CD14-positive monocyte (primary cell): ENCODE measurements at regions not wholly inside any gene's neighbourhood (a gene's known extent, or its start where the extent isn't known, plus 50 kb on each side); places are given as distances from the start of the nearest gene placed in this dataset.

Experiments used
- DNase-seq, 3 donors: peaks; one replicate each; pipeline ENCODE4 v3.0.0-alpha.2; 2011 to 2022
- H2AFZ ChIP-seq: 2 replicates; pipeline ENCODE4 v1.6.0; 2012; ENCODE audit warnings: mild to moderate bottlenecking, low read depth, low read length, inconsistent platforms; ENCODE audit not compliant: insufficient read depth, poor library complexity, severe bottlenecking
- H3K27ac ChIP-seq, 2 donors: 1 replicate in 1 of 2; 2 replicates in 1 of 2; pipeline ENCODE4 v1.5.1; 2012 to 2013; ENCODE audit warnings: low read length in 2 of 2, control low read depth in 1 of 2, inconsistent platforms in 1 of 2, low read depth in 1 of 2, mild to moderate bottlenecking in 1 of 2
- H3K27me3 ChIP-seq, 2 donors: one replicate each; pipeline versions ENCODE4 v1.6.0 to v1.6.1; 2011 to 2013; ENCODE audit warnings: low read length in 2 of 2; ENCODE audit not compliant: control insufficient read depth in 2 of 2, insufficient read depth in 2 of 2
- H3K36me3 ChIP-seq, 2 donors: replicated peaks in 1 of 2; 1 replicate in 1 of 2; 2 replicates in 1 of 2; pipeline versions ENCODE4 v1.5.1 to v1.6.1; 2012 to 2013; ENCODE audit warnings: low read length in 2 of 2, control low read depth in 1 of 2, inconsistent platforms in 1 of 2, mild to moderate bottlenecking in 1 of 2; ENCODE audit not compliant: insufficient read depth in 2 of 2, control insufficient read depth in 1 of 2
- H3K4me1 ChIP-seq, 2 donors: 1 replicate in 1 of 2; 2 replicates in 1 of 2; pipeline versions ENCODE4 v1.5.1 to v1.6.1; 2012 to 2013; ENCODE audit warnings: low read length in 2 of 2, control low read depth in 1 of 2, inconsistent platforms in 1 of 2, mild to moderate bottlenecking in 1 of 2, moderate library complexity in 1 of 2; ENCODE audit not compliant: insufficient read depth in 2 of 2, control insufficient read depth in 1 of 2
- H3K4me2 ChIP-seq: replicated peaks from 2 replicates; pipeline ENCODE3; 2012; ENCODE audit warnings: low read length, moderate library complexity, mild to moderate bottlenecking; ENCODE audit not compliant: poor library complexity, severe bottlenecking; ENCODE audit errors: extremely low read depth
- H3K4me3 ChIP-seq, 3 experiments: fragments of 200-600 bp in 1 of 3; sonication (generic) in 1 of 3; replicated peaks in 1 of 3; 1 replicate in 2 of 3; 2 replicates in 1 of 3; pipeline ENCODE4 v1.5.1; 2011 to 2013; ENCODE audit warnings: low read length in 3 of 3, mild to moderate bottlenecking in 3 of 3, control low read depth in 2 of 3, low read depth in 2 of 3, inconsistent platforms in 1 of 3, moderate library complexity in 1 of 3
- H3K79me2 ChIP-seq: 2 replicates; pipeline ENCODE4 v1.6.0; 2012; ENCODE audit warnings: mild to moderate bottlenecking, control low read depth, inconsistent platforms, low read length, moderate library complexity; ENCODE audit not compliant: insufficient read depth
- H3K9ac ChIP-seq: 2 replicates; pipeline ENCODE4 v1.6.0; 2017; ENCODE audit warnings: low read length, mild to moderate bottlenecking; ENCODE audit not compliant: insufficient read depth, poor library complexity, severe bottlenecking
- H3K9me3 ChIP-seq, 2 donors: replicated peaks in 1 of 2; 1 replicate in 1 of 2; 2 replicates in 1 of 2; pipeline versions ENCODE4 v1.5.1 to v1.6.1; 2012 to 2013; ENCODE audit warnings: low read length in 2 of 2, control low read depth in 1 of 2; ENCODE audit not compliant: control insufficient read depth in 1 of 2, insufficient read depth in 1 of 2
- H4K20me1 ChIP-seq: 2 replicates; pipeline ENCODE4 v1.6.0; 2012; ENCODE audit warnings: mild to moderate bottlenecking, low read length, control low read depth, moderate library complexity; ENCODE audit not compliant: insufficient read depth
- H3K27ac Mint-ChIP-seq, 7 donors: one replicate each; pipeline ENCODE4 v1.8.0; 2020; ENCODE audit warnings: mild to moderate bottlenecking in 7 of 7, mixed read lengths in 7 of 7, moderate library complexity in 6 of 7, inconsistent platforms in 2 of 7
- H3K27me3 Mint-ChIP-seq, 3 donors: one replicate each; pipeline ENCODE4 v1.8.0; 2021 to 2022; ENCODE audit warnings: low read depth in 3 of 3, mild to moderate bottlenecking in 3 of 3, mixed read lengths in 3 of 3, moderate library complexity in 3 of 3, inconsistent platforms in 1 of 3
- H3K36me3 Mint-ChIP-seq, 2 donors: one replicate each; pipeline ENCODE4 v1.8.0; 2020; ENCODE audit warnings: mixed read lengths in 2 of 2, inconsistent platforms in 1 of 2, mild to moderate bottlenecking in 1 of 2
- H3K4me1 Mint-ChIP-seq: one replicate; pipeline ENCODE4 v1.8.0; 2020; ENCODE audit warnings: mild to moderate bottlenecking, mixed read lengths
- H3K4me3 Mint-ChIP-seq, 2 donors: one replicate each; pipeline ENCODE4 v1.8.0; 2020; ENCODE audit warnings: mild to moderate bottlenecking in 2 of 2, mixed read lengths in 2 of 2, moderate library complexity in 1 of 2
- H3K9me3 Mint-ChIP-seq, 7 donors: one replicate each; pipeline ENCODE4 v1.8.0; 2020 to 2022; ENCODE audit warnings: mixed read lengths in 7 of 7, mild to moderate bottlenecking in 6 of 7, moderate library complexity in 6 of 7, inconsistent platforms in 2 of 7
- WGBS: methylation state at CpG from one replicate; pipeline ENCODE4 v1.1.5; 2013; ENCODE audit warnings: missing lambda C conversion rate; ENCODE audit not compliant: insufficient coverage; 5-methylcytosine and 5-hydroxymethylcytosine counted together
- intact Hi-C, 2 donors: fragments of 100-400 bp; cut with micrococcal nuclease; formaldehyde crosslinking; loops; one replicate each; pipeline versions ENCODE4 v1.15.0 to v1.15.1; 2023
- TF ChIP-seq, protein P1 (sequence below): fragments of 200-600 bp; IDR thresholded peaks from one replicate; pipeline ENCODE4 v1.8.0; 2022; ENCODE audit warnings: antibody characterized with exemption, mild to moderate bottlenecking

GRCh38 chr12:131195796-131196195 lies 242.1 kb downstream of the ADGRD1 start:
- Histone ChIP-seq H3K9ac (no peak overlapping the region), H3K27ac (no peak overlapping the region), H3K9me3 (no peaks in the 10 kb centered on the region), H3K36me3 (no peaks in the 10 kb centered on the region), H4K20me1 (no peaks in the 10 kb centered on the region), H3K4me3 (no peak overlapping the region), H3K4me2 (no peak overlapping the region), H3K79me2 (no peaks in the 10 kb centered on the region), H2AFZ (no peak overlapping the region), H3K27me3 (no peaks in the 10 kb centered on the region), H3K4me1 (no peaks in the 10 kb centered on the region)
- TF ChIP-seq, protein P1, sequence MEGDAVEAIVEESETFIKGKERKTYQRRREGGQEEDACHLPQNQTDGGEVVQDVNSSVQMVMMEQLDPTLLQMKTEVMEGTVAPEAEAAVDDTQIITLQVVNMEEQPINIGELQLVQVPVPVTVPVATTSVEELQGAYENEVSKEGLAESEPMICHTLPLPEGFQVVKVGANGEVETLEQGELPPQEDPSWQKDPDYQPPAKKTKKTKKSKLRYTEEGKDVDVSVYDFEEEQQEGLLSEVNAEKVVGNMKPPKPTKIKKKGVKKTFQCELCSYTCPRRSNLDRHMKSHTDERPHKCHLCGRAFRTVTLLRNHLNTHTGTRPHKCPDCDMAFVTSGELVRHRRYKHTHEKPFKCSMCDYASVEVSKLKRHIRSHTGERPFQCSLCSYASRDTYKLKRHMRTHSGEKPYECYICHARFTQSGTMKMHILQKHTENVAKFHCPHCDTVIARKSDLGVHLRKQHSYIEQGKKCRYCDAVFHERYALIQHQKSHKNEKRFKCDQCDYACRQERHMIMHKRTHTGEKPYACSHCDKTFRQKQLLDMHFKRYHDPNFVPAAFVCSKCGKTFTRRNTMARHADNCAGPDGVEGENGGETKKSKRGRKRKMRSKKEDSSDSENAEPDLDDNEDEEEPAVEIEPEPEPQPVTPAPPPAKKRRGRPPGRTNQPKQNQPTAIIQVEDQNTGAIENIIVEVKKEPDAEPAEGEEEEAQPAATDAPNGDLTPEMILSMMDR = no peak
- intact Hi-C loops = no loop called here
- H3K27me3 Mint-ChIP-seq = peaks cover 0 to 4% (median 3%) of the 10 kb centered on the region in 3 donors
- WGBS = 100% methylated on average over 5 of the region's 9 CpGs
- no peaks in the 10 kb centered on the region for H3K36me3 Mint-ChIP-seq
- no peak overlapping the region for H3K27ac Mint-ChIP-seq
- H3K4me3 Mint-ChIP-seq = no peak overlapping the region
- H3K9me3 Mint-ChIP-seq = peaks cover 0 to 5% (median 2%) of the 10 kb centered on the region in 7 donors
- H3K4me1 Mint-ChIP-seq = no peaks in the 10 kb centered on the region
- DNase-seq = no peak

DNA sequence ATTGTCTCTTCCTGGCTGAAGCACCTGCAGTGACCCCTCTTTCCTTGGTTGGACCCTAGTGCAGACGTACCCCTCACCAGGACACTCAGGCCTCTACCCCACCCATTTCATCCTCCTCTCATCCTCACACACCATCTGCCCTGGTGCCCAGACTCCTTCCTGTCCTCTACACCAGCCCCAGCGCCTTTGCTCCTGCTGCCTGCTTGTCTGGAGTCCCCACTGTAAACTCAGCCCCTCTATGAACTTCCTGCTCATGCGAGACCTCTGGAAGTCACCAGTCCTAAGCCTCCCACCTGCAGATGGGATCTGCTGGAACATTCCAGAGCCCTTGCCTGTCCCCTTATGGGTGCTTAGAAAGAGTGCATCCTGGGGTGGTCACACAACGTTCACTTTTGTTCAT lies 242.5 kb downstream of the ADGRD1 start:
- TF ChIP-seq, protein P1 = no peak
- intact Hi-C loops = no loop called here
- no peak overlapping the region for H3K27ac ChIP-seq
- DNase-seq = no peak
- H3K4me3 Mint-ChIP-seq = no peak overlapping the region
- peaks cover 0 to 5% (median 2%) of the 10 kb centered on the region in 7 donors for H3K9me3 Mint-ChIP-seq
- no peak overlapping the region for H3K9ac ChIP-seq
- H2AFZ ChIP-seq = no peak overlapping the region
- H3K9me3 ChIP-seq = no peaks in the 10 kb centered on the region
- H3K36me3 Mint-ChIP-seq = no peaks in the 10 kb centered on the region
- no peaks in the 10 kb centered on the region for H3K79me2 ChIP-seq
- H3K27me3 Mint-ChIP-seq = peaks cover 0 to 4% (median 3%) of the 10 kb centered on the region in 3 donors
- H3K36me3 ChIP-seq = no peaks in the 10 kb centered on the region
- no peaks in the 10 kb centered on the region for H3K4me1 ChIP-seq
- H3K27ac Mint-ChIP-seq = peak overlapping the region in 1 of 7 donors; percentile 51
- no peak overlapping the region for H3K4me3 ChIP-seq
- no peaks in the 10 kb centered on the region for H3K4me1 Mint-ChIP-seq
- WGBS = 89% methylated on average over 3 of the region's 4 CpGs
- H3K4me2 ChIP-seq = no peak overlapping the region
- H4K20me1 ChIP-seq = no peaks in the 10 kb centered on the region
- no peaks in the 10 kb centered on the region for H3K27me3 ChIP-seq
